Panc1 (cell line): ENCODE measurements at regions not wholly inside any gene's neighbourhood (a gene's known extent, or its start where the extent isn't known, plus 50 kb on each side); places are given as distances from the start of the nearest gene placed in this dataset.

Experiments
- ATAC-seq: fragments of 200-7000 bp; cut with Tn5 transposase; 2 replicates; pipeline ENCODE4 v1.9.1; 2020; ENCODE audit warnings: mild to moderate bottlenecking, moderate library complexity
- BruUV-seq: library from RNA; stranded (reverse); fragments of 400-500 nt; replicated peaks from 2 replicates; lab custom pipeline; 2021; lab: Mats Ljungman, UMichigan
- CTCF ChIA-PET: fragments of 300-600 bp; sonication (Branson Sonifier 250); formaldehyde crosslinking; loops from one replicate; lab custom pipeline; 2022; ENCODE audit warnings: antibody characterized with exemption; lab: Charles Lee
- POLR2A ChIA-PET: fragments of 300-600 bp; sonication (Branson Sonifier 250); formaldehyde crosslinking; loops from one replicate; lab custom pipeline; 2022; ENCODE audit warnings: antibody characterized with exemption; lab: Charles Lee
- DNase-seq: peaks from one replicate; pipeline ENCODE4 v3.0.0-alpha.2; 2010; ENCODE audit warnings: low read depth, low spot score
- H3K27ac ChIP-seq: 2 replicates; pipeline ENCODE4 v1.5.1; 2011; ENCODE audit warnings: mild to moderate bottlenecking, low read length, inconsistent platforms
- H3K27me3 ChIP-seq: fragments of 200-500 bp; sonication (Bioruptor generic); 2 replicates; pipeline ENCODE4 v1.6.0; 2014; ENCODE audit warnings: low read length, inconsistent platforms; ENCODE audit not compliant: control insufficient read depth, insufficient read depth
- H3K36me3 ChIP-seq: fragments of 200-500 bp; sonication (Bioruptor generic); 2 replicates; pipeline ENCODE4 v1.5.1; 2014; ENCODE audit warnings: inconsistent platforms, mild to moderate bottlenecking, low read length, moderate library complexity; ENCODE audit not compliant: control insufficient read depth, insufficient read depth
- H3K4me1 ChIP-seq: 2 replicates; pipeline ENCODE4 v1.5.1; 2011; ENCODE audit warnings: inconsistent platforms, mild to moderate bottlenecking, low read length, moderate library complexity; ENCODE audit not compliant: control insufficient read depth, insufficient read depth
- H3K4me3 ChIP-seq, 2 experiments: 2 replicates each; pipeline ENCODE4 v1.5.1; 2011 to 2012; ENCODE audit warnings: low read depth in 2 of 2, low read length in 2 of 2, mild to moderate bottlenecking in 2 of 2, inconsistent platforms in 1 of 2, moderate library complexity in 1 of 2
- H3K9me3 ChIP-seq: fragments of 200-500 bp; sonication (Bioruptor generic); 2 replicates; pipeline ENCODE4 v1.5.1; 2014; ENCODE audit warnings: low read depth, mild to moderate bottlenecking, inconsistent platforms, low read length, moderate library complexity; ENCODE audit not compliant: control insufficient read depth, insufficient read depth
- POLR2AphosphoS5 ChIP-seq: IDR thresholded peaks from 2 replicates; pipeline ENCODE4 v1.6.1; 2012; ENCODE audit warnings: mild to moderate bottlenecking, low read depth, low read length, moderate library complexity
- SIN3A ChIP-seq: IDR thresholded peaks from 2 replicates; pipeline ENCODE4 v1.6.1; 2012; ENCODE audit warnings: low read depth, mild to moderate bottlenecking, low read length, moderate library complexity, borderline replicate concordance; ENCODE audit not compliant: insufficient read depth
- TCF7L2 ChIP-seq: IDR thresholded peaks from 2 replicates; pipeline ENCODE4 v1.6.1; 2011; ENCODE audit warnings: mild to moderate bottlenecking, low read depth, low read length, inconsistent platforms
- in situ Hi-C: cut with HindIII; loops from 2 replicates; pipeline ENCODE4 v1.10.0; 2016; ENCODE audit warnings: low sequenced_read_pairs, low pct_unique_long_range_greater_than_20kb
- intact Hi-C: fragments of 100-400 bp; cut with micrococcal nuclease; formaldehyde crosslinking; loops from one replicate; pipeline ENCODE4 v1.10.0; 2022; ENCODE audit not compliant: unreplicated experiment
- TF ChIP-seq, protein P1 (sequence below): fragments of 450-650 bp; IDR thresholded peaks from 2 replicates; pipeline ENCODE4 v1.5.1; 2017; ENCODE audit warnings: mild to moderate bottlenecking
- TF ChIP-seq, protein P2 (sequence below), 2 experiments: IDR thresholded peaks; 2 replicates each; pipeline ENCODE4 v1.6.1; 2011 to 2012; ENCODE audit warnings: low read depth in 2 of 2, control low read depth in 1 of 2, low read length in 1 of 2, mild to moderate bottlenecking in 1 of 2, moderate library complexity in 1 of 2; ENCODE audit not compliant: insufficient read depth in 1 of 2

DNA sequence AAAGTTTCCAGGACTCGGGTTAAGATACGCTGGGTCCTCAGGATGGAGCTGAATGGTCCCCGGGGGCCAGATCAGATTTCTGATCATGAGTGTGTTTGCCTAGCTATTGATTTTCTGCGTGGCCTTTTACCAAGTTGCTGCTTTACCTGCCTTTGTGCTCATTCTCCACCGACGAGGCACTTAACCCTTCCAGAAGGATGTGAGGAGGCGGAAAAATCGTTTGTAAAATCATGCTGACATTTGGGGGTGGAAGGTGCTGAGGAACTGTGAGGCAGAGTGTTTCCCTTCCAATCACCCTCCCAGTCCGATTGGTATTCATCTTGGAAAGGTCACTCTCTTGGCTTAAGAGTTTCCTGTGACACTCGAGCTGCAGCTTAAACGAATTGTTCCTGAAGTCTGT, 337.1 kb upstream of the KAZN start:
- DNase-seq = no peak
- POLR2A ChIA-PET = no interaction called here

DNA sequence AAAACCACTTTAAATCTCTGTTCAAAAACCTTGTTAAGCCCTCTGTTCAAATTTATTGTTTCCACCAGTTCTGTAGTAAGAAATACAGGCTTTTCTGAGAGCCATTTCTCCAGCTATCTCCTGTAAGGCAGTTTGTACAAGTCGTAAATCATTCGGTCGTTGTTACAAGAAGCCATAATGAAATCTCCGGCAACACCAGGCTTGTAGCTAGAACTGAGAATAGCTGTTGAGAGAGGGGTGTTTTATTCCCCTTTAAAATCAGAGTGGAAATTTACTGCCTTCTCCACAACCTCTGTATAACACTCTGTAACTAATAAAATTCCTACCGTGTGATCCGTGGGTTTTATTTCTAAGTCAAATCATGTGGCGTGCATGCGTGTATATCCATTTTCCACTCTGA, 335.8 kb upstream of the KAZN start:
- intact Hi-C loops = no loop called here
- CTCF ChIA-PET = no interaction called here
- ATAC-seq (no peak), DNase-seq (no peak)
- POLR2A ChIA-PET = no interaction called here
- no peaks in the 10 kb centered on the region for H3K9me3 ChIP-seq
- TF ChIP-seq, protein P1, sequence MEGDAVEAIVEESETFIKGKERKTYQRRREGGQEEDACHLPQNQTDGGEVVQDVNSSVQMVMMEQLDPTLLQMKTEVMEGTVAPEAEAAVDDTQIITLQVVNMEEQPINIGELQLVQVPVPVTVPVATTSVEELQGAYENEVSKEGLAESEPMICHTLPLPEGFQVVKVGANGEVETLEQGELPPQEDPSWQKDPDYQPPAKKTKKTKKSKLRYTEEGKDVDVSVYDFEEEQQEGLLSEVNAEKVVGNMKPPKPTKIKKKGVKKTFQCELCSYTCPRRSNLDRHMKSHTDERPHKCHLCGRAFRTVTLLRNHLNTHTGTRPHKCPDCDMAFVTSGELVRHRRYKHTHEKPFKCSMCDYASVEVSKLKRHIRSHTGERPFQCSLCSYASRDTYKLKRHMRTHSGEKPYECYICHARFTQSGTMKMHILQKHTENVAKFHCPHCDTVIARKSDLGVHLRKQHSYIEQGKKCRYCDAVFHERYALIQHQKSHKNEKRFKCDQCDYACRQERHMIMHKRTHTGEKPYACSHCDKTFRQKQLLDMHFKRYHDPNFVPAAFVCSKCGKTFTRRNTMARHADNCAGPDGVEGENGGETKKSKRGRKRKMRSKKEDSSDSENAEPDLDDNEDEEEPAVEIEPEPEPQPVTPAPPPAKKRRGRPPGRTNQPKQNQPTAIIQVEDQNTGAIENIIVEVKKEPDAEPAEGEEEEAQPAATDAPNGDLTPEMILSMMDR = no peak
- TF ChIP-seq SIN3A (no peak), TCF7L2 (no peak), POLR2AphosphoS5 (no peak)
- TF ChIP-seq, protein P2, sequence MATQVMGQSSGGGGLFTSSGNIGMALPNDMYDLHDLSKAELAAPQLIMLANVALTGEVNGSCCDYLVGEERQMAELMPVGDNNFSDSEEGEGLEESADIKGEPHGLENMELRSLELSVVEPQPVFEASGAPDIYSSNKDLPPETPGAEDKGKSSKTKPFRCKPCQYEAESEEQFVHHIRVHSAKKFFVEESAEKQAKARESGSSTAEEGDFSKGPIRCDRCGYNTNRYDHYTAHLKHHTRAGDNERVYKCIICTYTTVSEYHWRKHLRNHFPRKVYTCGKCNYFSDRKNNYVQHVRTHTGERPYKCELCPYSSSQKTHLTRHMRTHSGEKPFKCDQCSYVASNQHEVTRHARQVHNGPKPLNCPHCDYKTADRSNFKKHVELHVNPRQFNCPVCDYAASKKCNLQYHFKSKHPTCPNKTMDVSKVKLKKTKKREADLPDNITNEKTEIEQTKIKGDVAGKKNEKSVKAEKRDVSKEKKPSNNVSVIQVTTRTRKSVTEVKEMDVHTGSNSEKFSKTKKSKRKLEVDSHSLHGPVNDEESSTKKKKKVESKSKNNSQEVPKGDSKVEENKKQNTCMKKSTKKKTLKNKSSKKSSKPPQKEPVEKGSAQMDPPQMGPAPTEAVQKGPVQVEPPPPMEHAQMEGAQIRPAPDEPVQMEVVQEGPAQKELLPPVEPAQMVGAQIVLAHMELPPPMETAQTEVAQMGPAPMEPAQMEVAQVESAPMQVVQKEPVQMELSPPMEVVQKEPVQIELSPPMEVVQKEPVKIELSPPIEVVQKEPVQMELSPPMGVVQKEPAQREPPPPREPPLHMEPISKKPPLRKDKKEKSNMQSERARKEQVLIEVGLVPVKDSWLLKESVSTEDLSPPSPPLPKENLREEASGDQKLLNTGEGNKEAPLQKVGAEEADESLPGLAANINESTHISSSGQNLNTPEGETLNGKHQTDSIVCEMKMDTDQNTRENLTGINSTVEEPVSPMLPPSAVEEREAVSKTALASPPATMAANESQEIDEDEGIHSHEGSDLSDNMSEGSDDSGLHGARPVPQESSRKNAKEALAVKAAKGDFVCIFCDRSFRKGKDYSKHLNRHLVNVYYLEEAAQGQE (IDR thresholded peaks at IDR 0.05; ENCODE audit: insufficient read depth in 1 of 2, low read depth in 2 of 2, low read length in 1 of 2) = no peak
- in situ Hi-C loops = no loop called here
- H3K27ac ChIP-seq = no peak overlapping the region
- peaks cover 8% of the 10 kb centered on the region; the same call in 1 of the 2 replicates for H3K27me3 ChIP-seq
- no TSS peak for BruUV-seq
- no peaks in the 10 kb centered on the region for H3K4me1 ChIP-seq
- no peaks in the 10 kb centered on the region for H3K36me3 ChIP-seq
- no peak overlapping the region for H3K4me3 ChIP-seq

More for the DNA sequence above, 337.1 kb upstream of the KAZN start:
- no peak overlapping the region for H3K4me3 ChIP-seq
- CTCF ChIA-PET = no interaction called here
- TF ChIP-seq SIN3A (no peak), TCF7L2 (no peak), POLR2AphosphoS5 (no peak)
- TF ChIP-seq, protein P1 = no peak
- TF ChIP-seq, protein P2 (IDR thresholded peaks at IDR 0.05; ENCODE audit: insufficient read depth in 1 of 2, low read depth in 2 of 2, low read length in 1 of 2) = no peak
- peaks cover 8% of the 10 kb centered on the region; the same call in 1 of the 2 replicates for H3K27me3 ChIP-seq
- no peaks in the 10 kb centered on the region for H3K36me3 ChIP-seq
- H3K9me3 ChIP-seq = no peaks in the 10 kb centered on the region
- H3K27ac ChIP-seq = no peak overlapping the region
- intact Hi-C loops (no loop called here), in situ Hi-C loops (no loop called here)
- H3K4me1 ChIP-seq = no peaks in the 10 kb centered on the region
- ATAC-seq = no peak
- BruUV-seq = no TSS peak
